GM12892 (cell line): ENCODE measurements at regions not wholly inside any gene's neighbourhood (a gene's known extent, or its start where the extent isn't known, plus 50 kb on each side); places are given as distances from the start of the nearest gene placed in this dataset.

Experiments used
- DNase-seq: peaks from one replicate; pipeline ENCODE4 v3.0.0; 2011; ENCODE audit not compliant: insufficient read length
- FAIRE-seq: peaks from 2 replicates; lab custom pipeline; 2011; peaks lifted over from hg19 to GRCh38; lab: Jason Lieb, UNC
- POLR2A ChIP-seq: IDR thresholded peaks from 2 replicates; pipeline ENCODE4 v1.6.1; 2011; ENCODE audit warnings: low read depth, low read length, control low read depth
- POLR2AphosphoS5 ChIP-seq: IDR thresholded peaks from 2 replicates; pipeline ENCODE4 v1.6.1; 2011; ENCODE audit warnings: low read depth, low read length, control low read depth
- TAF1 ChIP-seq: IDR thresholded peaks from 2 replicates; pipeline ENCODE4 v1.6.1; 2011; ENCODE audit warnings: low read depth, mild to moderate bottlenecking, control low read depth, low read length, borderline replicate concordance

- TF ChIP-seq TAF1 (no peak), POLR2A (no peak), POLR2AphosphoS5 (no peak)
- DNase-seq (no peak), FAIRE-seq (no peak)
Observed at GRCh38 chr2:238691596-238692491, 156.0 kb upstream of the TWIST2 start.

- no peak for FAIRE-seq
Observed at GRCh38 chr2:238692562-238692961, 155.3 kb upstream of the TWIST2 start.

GRCh38 chr2:238693337-238694093 is 154.4 kb upstream of the TWIST2 start:
- FAIRE-seq (no peak), DNase-seq (no peak)
- TF ChIP-seq TAF1 (no peak), POLR2A (no peak), POLR2AphosphoS5 (no peak)

More at GRCh38 chr2:238692562-238692961, 155.3 kb upstream of the TWIST2 start:
- no peak for DNase-seq
- no peak for TF ChIP-seq TAF1
- TF ChIP-seq POLR2A: no peak
- no peak for TF ChIP-seq POLR2AphosphoS5

GRCh38 chr2:238694136-238694755 is 153.6 kb upstream of the TWIST2 start:
- TF ChIP-seq POLR2A (no peak), TAF1 (no peak), POLR2AphosphoS5 (no peak)
- FAIRE-seq (no peak), DNase-seq (no peak)

- TF ChIP-seq POLR2A (no peak), TAF1 (no peak), POLR2AphosphoS5 (no peak)
- no peak for DNase-seq
- FAIRE-seq: no peak
Observed at GRCh38 chr2:238694922-238695321, 153.0 kb upstream of the TWIST2 start.

GRCh38 chr2:238695538-238695937 is 152.3 kb upstream of the TWIST2 start:
- DNase-seq: no peak
- no peak for TF ChIP-seq POLR2AphosphoS5
- TF ChIP-seq POLR2A: no peak
- no peak for TF ChIP-seq TAF1
- FAIRE-seq: no peak

GRCh38 chr2:238696331-238696730 is 151.6 kb upstream of the TWIST2 start:
- no peak for DNase-seq
- FAIRE-seq: no peak
- no peak for TF ChIP-seq POLR2AphosphoS5
- TF ChIP-seq POLR2A: no peak
- no peak for TF ChIP-seq TAF1

- FAIRE-seq: no peak
- TF ChIP-seq TAF1: no peak
- no peak for TF ChIP-seq POLR2A
- TF ChIP-seq POLR2AphosphoS5: no peak
- no peak for DNase-seq
Observed at GRCh38 chr2:238696786-238697185, 151.1 kb upstream of the TWIST2 start.

GRCh38 chr2:238697193-238698071 is 150.5 kb upstream of the TWIST2 start:
- no peak for TF ChIP-seq TAF1
- no peak for TF ChIP-seq POLR2A
- no peak for TF ChIP-seq POLR2AphosphoS5
- FAIRE-seq: no peak
- DNase-seq: no peak

- DNase-seq (no peak), FAIRE-seq (no peak)
- TF ChIP-seq TAF1 (no peak), POLR2AphosphoS5 (no peak), POLR2A (no peak)
Observed at GRCh38 chr2:238698072-238698352, 149.9 kb upstream of the TWIST2 start.
